HG03039 (cell line): ENCODE measurements at regions not wholly inside any gene's neighbourhood (a gene's known extent, or its start where the extent isn't known, plus 50 kb on each side); places are given as distances from the start of the nearest gene placed in this dataset.

Experiments used
- ATAC-seq: cut with Tn5 transposase; IDR thresholded peaks from one replicate; pipeline ENCODE4 v1.9.1; 2021; ENCODE audit warnings: mild to moderate bottlenecking, moderate library complexity; ENCODE audit not compliant: unreplicated experiment

GRCh38 chr10:117669122-117669521 lies 126.6 kb downstream of the EMX2 start:
- ATAC-seq, result no peak

- ATAC-seq, result no peak
These were observed 127.8 kb downstream of the EMX2 start for GRCh38 chr10:117670116-117670904.

- ATAC-seq, result no peak
These were observed 130.9 kb downstream of the EMX2 start for GRCh38 chr10:117673230-117674010.

- ATAC-seq, result no peak
These were observed 131.7 kb downstream of the EMX2 start for GRCh38 chr10:117674201-117674600.

- no peak for ATAC-seq
These were observed 132.1 kb downstream of the EMX2 start for GRCh38 chr10:117674646-117675045.

- ATAC-seq, result no peak
These were observed 133.0 kb downstream of the EMX2 start for GRCh38 chr10:117675514-117676055.

- no peak for ATAC-seq
These were observed 134.7 kb downstream of the EMX2 start for GRCh38 chr10:117677239-117677638.

GRCh38 chr10:117677890-117678500 lies 135.4 kb downstream of the EMX2 start:
- no peak for ATAC-seq

GRCh38 chr10:117680601-117681000 lies 138.1 kb downstream of the EMX2 start:
- no peak for ATAC-seq

- ATAC-seq, result no peak
These were observed 138.6 kb downstream of the EMX2 start for GRCh38 chr10:117681104-117681503.

- ATAC-seq, result no peak
These were observed 141.6 kb downstream of the EMX2 start for GRCh38 chr10:117684046-117684610.

GRCh38 chr10:117684672-117685211 lies 142.2 kb downstream of the EMX2 start:
- no peak for ATAC-seq

GRCh38 chr10:117685431-117685830 lies 142.9 kb downstream of the EMX2 start:
- ATAC-seq, result no peak

- no peak for ATAC-seq
These were observed 144.1 kb downstream of the EMX2 start for GRCh38 chr10:117686606-117687005.

- ATAC-seq, result no peak
These were observed 145.8 kb downstream of the EMX2 start for GRCh38 chr10:117688358-117688757.

- ATAC-seq, result no peak
These were observed 147.0 kb downstream of the EMX2 start for GRCh38 chr10:117689566-117689965.

GRCh38 chr10:117690359-117690758 lies 147.8 kb downstream of the EMX2 start:
- no peak for ATAC-seq

GRCh38 chr10:117694190-117694589 lies 151.6 kb downstream of the EMX2 start:
- ATAC-seq, result no peak

- no peak for ATAC-seq
These were observed 154.9 kb downstream of the EMX2 start for GRCh38 chr10:117697402-117697801.

GRCh38 chr10:117698809-117699208 lies 156.3 kb downstream of the EMX2 start:
- ATAC-seq, result no peak
